Testis (tissue), 2 donors: ENCODE measurements at regions not wholly inside any gene's neighbourhood (a gene's known extent, or its start where the extent isn't known, plus 50 kb on each side); places are given as distances from the start of the nearest gene placed in this dataset.

ENCODE experiments used
- DNase-seq: peaks from one replicate; pipeline ENCODE4 v3.0.0-alpha.2; 2019
- H3K27ac ChIP-seq, 2 donors: fragments of 200-600 bp; sonication (generic); one replicate each; pipeline ENCODE4 v1.5.1; 2019
- H3K27me3 ChIP-seq: fragments of 200-600 bp; sonication (generic); one replicate; pipeline ENCODE4 v1.5.1; 2019
- H3K36me3 ChIP-seq: fragments of 200-600 bp; sonication (generic); one replicate; pipeline ENCODE4 v1.5.1; 2017; ENCODE audit warnings: low read depth; ENCODE audit errors: missing control alignments
- H3K4me1 ChIP-seq: fragments of 200-600 bp; sonication (generic); one replicate; pipeline ENCODE4 v1.5.1; 2019
- H3K4me3 ChIP-seq, 2 donors: fragments of 200-600 bp; sonication (generic); one replicate each; pipeline ENCODE4 v1.5.1; 2017 to 2019
- H3K9me3 ChIP-seq: fragments of 200-600 bp; sonication (generic); one replicate; pipeline ENCODE4 v1.5.1; 2017
- POLR2A ChIP-seq: fragments of 450-650 bp; IDR thresholded peaks from one replicate; pipeline ENCODE4 v1.6.1; 2017; ENCODE audit warnings: antibody characterized with exemption, mild to moderate bottlenecking, moderate library complexity
- WGBS, 2 donors: methylation state at CpG; one replicate each; pipeline ENCODE4 v1.1.5; 2018; 5-methylcytosine and 5-hydroxymethylcytosine counted together
- intact Hi-C: fragments of 100-400 bp; cut with DNase I; formaldehyde crosslinking; loops from one replicate; pipeline ENCODE4 v1.15.1; 2023; ENCODE audit warnings: low total_unique reads
- TF ChIP-seq, protein P1 (sequence below), 3 experiments: fragments of 450-650 bp in 2 of 3; fragments of 200-600 bp in 1 of 3; sonication (generic) in 1 of 3; IDR thresholded peaks; one replicate each; pipeline ENCODE4 v1.5.1; 2016 to 2019; ENCODE audit warnings: antibody characterized with exemption in 3 of 3, mild to moderate bottlenecking in 2 of 3, moderate library complexity in 1 of 3

DNA sequence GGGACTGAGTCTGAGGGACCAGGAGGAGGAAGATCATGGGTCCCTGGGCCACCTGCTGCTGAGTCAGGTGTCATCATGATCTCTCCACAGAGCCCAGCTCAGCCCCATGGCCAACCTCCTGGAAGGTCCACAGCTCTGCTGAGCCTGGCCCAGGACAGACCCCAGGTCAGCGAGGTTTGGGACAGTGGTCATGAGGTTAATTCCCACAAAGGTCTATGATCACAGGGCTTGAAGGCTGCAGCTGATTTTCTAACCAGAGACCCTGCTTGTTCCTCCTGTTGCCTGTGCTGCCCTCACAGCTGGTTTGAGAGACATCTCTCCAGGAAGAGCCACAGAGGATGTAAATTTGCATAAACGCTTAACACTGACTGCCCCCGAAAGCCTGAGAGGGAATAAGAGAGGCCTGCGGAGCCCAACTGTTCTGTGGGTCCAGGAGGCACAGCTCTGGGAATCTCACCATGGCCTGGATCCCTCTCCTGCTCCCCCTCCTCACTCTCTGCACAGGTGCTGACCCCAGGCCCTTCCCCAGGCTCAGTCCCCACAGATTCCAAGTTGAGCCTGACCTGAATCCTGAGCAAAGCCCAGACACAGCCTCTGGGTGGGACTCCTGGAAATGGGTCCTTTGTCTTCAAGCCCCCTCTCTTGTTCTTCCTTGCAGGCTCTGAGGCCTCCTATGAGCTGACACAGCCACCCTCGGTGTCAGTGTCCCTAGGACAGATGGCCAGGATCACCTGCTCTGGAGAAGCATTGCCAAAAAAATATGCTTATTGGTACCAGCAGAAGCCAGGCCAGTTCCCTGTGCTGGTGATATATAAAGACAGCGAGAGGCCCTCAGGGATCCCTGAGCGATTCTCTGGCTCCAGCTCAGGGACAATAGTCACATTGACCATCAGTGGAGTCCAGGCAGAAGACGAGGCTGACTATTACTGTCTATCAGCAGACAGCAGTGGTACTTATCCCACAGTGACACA lies 102.8 kb downstream of the GGTLC2 start:
- intact Hi-C loops: no loop called here
- no peak for TF ChIP-seq POLR2A
- no peak for DNase-seq
- H3K27me3 ChIP-seq: no peaks in the 10 kb centered on the region
- WGBS, 2 donors: 61 to 92% methylated on average over 5 to 8 of the region's 8 CpGs
- H3K36me3 ChIP-seq: no peaks in the 10 kb centered on the region
- H3K4me3 ChIP-seq: no peak overlapping the region
- H3K4me1 ChIP-seq: no peaks in the 10 kb centered on the region
- H3K9me3 ChIP-seq: no peaks in the 10 kb centered on the region
- no peak overlapping the region for H3K27ac ChIP-seq

DNA sequence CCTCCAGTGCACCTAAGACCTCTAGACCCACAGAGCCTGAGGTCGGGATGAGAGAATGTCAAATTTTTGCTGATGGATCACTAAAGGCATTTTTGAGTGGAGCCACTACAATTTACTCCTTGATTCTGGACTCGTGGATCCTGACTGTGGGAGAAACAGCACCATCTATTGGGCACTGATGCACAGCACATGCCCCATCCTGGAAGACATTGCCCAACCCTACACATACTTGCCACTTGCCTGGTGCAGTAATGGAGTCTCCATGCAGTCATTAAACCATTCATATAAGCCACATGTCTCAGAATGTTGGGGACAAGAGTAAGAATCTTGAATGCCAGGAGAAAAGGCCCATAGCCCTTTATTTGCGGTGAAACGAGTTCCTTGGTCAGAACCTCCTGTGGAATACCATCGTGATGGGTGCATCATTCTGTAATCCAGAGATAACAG lies 103.9 kb downstream of the GGTLC2 start:
- Histone ChIP-seq H3K4me1 (no peaks in the 10 kb centered on the region), H3K4me3 (no peak overlapping the region), H3K9me3 (no peaks in the 10 kb centered on the region), H3K36me3 (no peaks in the 10 kb centered on the region), H3K27ac (no peak overlapping the region), H3K27me3 (no peaks in the 10 kb centered on the region)
- intact Hi-C loops: no loop called here
- no peak for TF ChIP-seq POLR2A
- TF ChIP-seq, protein P1, sequence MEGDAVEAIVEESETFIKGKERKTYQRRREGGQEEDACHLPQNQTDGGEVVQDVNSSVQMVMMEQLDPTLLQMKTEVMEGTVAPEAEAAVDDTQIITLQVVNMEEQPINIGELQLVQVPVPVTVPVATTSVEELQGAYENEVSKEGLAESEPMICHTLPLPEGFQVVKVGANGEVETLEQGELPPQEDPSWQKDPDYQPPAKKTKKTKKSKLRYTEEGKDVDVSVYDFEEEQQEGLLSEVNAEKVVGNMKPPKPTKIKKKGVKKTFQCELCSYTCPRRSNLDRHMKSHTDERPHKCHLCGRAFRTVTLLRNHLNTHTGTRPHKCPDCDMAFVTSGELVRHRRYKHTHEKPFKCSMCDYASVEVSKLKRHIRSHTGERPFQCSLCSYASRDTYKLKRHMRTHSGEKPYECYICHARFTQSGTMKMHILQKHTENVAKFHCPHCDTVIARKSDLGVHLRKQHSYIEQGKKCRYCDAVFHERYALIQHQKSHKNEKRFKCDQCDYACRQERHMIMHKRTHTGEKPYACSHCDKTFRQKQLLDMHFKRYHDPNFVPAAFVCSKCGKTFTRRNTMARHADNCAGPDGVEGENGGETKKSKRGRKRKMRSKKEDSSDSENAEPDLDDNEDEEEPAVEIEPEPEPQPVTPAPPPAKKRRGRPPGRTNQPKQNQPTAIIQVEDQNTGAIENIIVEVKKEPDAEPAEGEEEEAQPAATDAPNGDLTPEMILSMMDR (IDR thresholded peaks at IDR 0.05): peak; percentile 8 to 65 (median 58)
- peak; percentile 75 for DNase-seq
- 53 to 62% methylated on average over 5 of the region's 5 CpGs for WGBS, 2 donors

DNA sequence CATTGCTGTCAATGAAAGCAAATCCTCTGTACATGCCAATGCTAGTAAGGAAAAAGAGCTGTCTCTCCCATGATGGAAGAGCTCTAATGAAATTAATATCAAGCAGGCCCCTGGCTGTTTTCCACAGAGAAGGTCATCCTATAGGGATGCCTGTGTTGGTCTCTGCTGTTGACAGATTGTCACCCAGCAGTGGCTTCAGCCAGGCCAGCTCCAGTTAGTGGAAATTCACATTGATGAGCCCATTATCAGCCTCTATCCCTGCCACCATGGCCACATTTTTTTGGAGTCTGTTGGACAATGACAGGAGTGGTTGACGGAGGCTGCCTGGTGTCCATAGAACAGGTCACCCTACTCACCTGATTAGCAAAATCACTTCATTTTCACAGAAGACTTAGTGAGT lies 104.3 kb downstream of the GGTLC2 start:
- intact Hi-C loops: no loop called here
- H3K27me3 ChIP-seq: no peaks in the 10 kb centered on the region
- WGBS, 2 donors: 92% methylated on average over 1 of the region's 1 CpG
- DNase-seq: no peak
- H3K27ac ChIP-seq: no peak overlapping the region
- no peaks in the 10 kb centered on the region for H3K4me1 ChIP-seq
- no peak for TF ChIP-seq POLR2A
- TF ChIP-seq, protein P1 (IDR thresholded peaks at IDR 0.05): no peak
- H3K36me3 ChIP-seq: no peaks in the 10 kb centered on the region
- no peaks in the 10 kb centered on the region for H3K9me3 ChIP-seq
- H3K4me3 ChIP-seq: no peak overlapping the region

DNA sequence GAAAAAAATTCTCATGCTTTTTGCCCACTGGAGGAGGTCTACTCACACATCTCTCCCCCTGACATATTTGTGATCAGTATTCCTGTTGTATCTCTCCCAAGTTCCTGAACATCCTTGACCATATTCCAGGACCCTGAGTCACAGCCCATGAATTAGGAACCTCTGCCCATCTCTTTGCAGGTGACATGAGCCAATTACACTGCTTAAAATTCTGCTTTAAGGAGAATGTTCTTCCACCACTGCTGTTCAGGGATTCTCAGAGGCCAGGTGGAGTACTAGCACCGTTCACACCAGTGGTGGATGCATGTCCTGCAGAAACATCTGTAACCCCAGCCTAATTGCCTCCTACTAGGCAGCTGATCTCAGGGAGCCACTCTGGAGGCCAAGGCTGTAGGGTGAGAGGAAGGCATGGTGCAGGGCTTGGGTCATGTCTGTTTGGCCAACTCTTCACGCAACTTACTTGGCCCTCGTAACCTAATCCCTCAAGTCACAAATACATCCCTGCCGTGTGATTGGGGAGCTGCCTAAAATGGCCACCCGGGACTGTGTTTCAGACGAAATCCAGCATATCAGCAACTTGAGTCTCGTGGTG lies 104.8 kb downstream of the GGTLC2 start:
- no peaks in the 10 kb centered on the region for H3K27me3 ChIP-seq
- no peak overlapping the region for H3K4me3 ChIP-seq
- TF ChIP-seq POLR2A: no peak
- intact Hi-C loops: no loop called here
- no peak overlapping the region for H3K27ac ChIP-seq
- no peaks in the 10 kb centered on the region for H3K4me1 ChIP-seq
- no peaks in the 10 kb centered on the region for H3K9me3 ChIP-seq
- DNase-seq: no peak
- no peaks in the 10 kb centered on the region for H3K36me3 ChIP-seq
- 51 to 64% methylated on average over 6 to 7 of the region's 7 CpGs for WGBS, 2 donors

DNA sequence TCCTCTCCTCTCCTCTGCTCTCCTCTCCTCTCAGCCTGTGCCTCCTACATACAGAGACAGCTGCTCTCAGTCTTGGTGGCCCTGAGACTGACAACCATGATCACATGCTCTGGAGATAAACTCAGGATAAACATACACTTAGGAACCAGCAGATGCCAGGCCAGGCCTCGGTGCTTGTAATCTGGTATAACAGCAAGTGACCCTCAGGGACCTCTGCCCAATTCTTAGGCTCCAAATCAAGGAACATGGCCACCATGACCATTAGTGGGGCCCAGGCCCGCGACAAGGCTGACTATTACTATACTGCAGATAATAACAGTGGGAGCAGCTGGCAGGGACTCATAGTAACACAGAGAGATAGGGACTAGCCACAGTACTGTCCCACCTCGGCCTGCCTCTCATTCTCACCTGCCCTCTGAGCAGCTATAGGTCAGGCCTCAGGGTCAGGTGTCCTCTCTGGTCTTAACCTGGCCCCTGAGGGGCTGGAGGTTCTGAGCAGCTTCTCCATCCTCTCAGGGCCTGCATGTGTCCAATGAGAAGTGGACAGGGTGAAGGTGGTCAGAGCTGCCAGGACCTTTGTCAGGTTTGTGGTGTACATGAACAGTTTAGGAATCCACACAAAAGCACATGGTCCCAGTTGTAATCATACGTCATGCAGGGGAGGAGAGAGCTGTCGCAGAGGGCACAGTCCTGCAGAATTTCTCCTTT lies 106.1 kb downstream of the GGTLC2 start:
- Histone ChIP-seq H3K27me3 (no peaks in the 10 kb centered on the region), H3K4me1 (no peaks in the 10 kb centered on the region), H3K27ac (no peak overlapping the region), H3K4me3 (no peak overlapping the region), H3K36me3 (no peaks in the 10 kb centered on the region), H3K9me3 (no peaks in the 10 kb centered on the region)
- DNase-seq: no peak
- intact Hi-C loops: no loop called here
- no peak for TF ChIP-seq POLR2A
- TF ChIP-seq, protein P1 (IDR thresholded peaks at IDR 0.05): no peak
- WGBS, 2 donors: 55 to 73% methylated on average over 3 to 6 of the region's 6 CpGs
